H1 (cell line): ENCODE measurements at regions not wholly inside any gene's neighbourhood (a gene's known extent, or its start where the extent isn't known, plus 50 kb on each side); places are given as distances from the start of the nearest gene placed in this dataset.

Experiments used
- CTCF ChIA-PET: fragments of 300-600 bp; sonication (Branson Sonifier 250); formaldehyde crosslinking; loops from one replicate; lab custom pipeline; 2021; ENCODE audit not compliant: partially characterized antibody; lab: Charles Lee
- POLR2A ChIA-PET: fragments of 300-600 bp; sonication (Branson Sonifier 250); formaldehyde crosslinking; loops from one replicate; lab custom pipeline; 2021; ENCODE audit warnings: inconsistent platforms; ENCODE audit not compliant: partially characterized antibody; lab: Charles Lee
- DNase-seq, 2 experiments: peaks; one replicate each; pipeline versions ENCODE4 v3.0.0 to v3.0.0-alpha.2; 2010 to 2022; ENCODE audit warnings: low spot score in 2 of 2, low read depth in 1 of 2, mixed read lengths in 1 of 2
- FAIRE-seq: peaks from 2 replicates; lab custom pipeline; 2011; peaks lifted over from hg19 to GRCh38; lab: Jason Lieb, UNC
- H2AFZ ChIP-seq: 2 replicates; pipeline ENCODE4 v1.8.1; 2012; ENCODE audit warnings: low read length, inconsistent platforms
- H2AK5ac ChIP-seq: 2 replicates; pipeline ENCODE4 v1.6.1; 2013; ENCODE audit warnings: low read depth, low read length
- H2BK120ac ChIP-seq: replicated peaks from 2 replicates; pipeline ENCODE3; 2013; ENCODE audit warnings: low read depth, low read length, inconsistent platforms
- H2BK12ac ChIP-seq: 2 replicates; pipeline ENCODE4 v1.6.1; 2013; ENCODE audit warnings: low read depth, low read length
- H2BK15ac ChIP-seq: 2 replicates; pipeline ENCODE4 v1.6.1; 2013; ENCODE audit warnings: low read length
- H2BK20ac ChIP-seq: 2 replicates; pipeline ENCODE4 v1.6.1; 2013; ENCODE audit warnings: low read length
- H2BK5ac ChIP-seq: 2 replicates; pipeline ENCODE4 v1.6.1; 2013; ENCODE audit warnings: low read depth, low read length
- H3K14ac ChIP-seq: 2 replicates; pipeline ENCODE4 v1.6.1; 2013; ENCODE audit warnings: inconsistent platforms; ENCODE audit not compliant: insufficient read length
- H3K18ac ChIP-seq: 2 replicates; pipeline ENCODE4 v1.6.1; 2013; ENCODE audit warnings: low read length; ENCODE audit errors: extremely low read depth
- H3K23ac ChIP-seq: 2 replicates; pipeline ENCODE4 v1.6.1; 2013; ENCODE audit warnings: inconsistent platforms; ENCODE audit not compliant: insufficient read length
- H3K23me2 ChIP-seq: 2 replicates; pipeline ENCODE4 v1.6.1; 2013; ENCODE audit warnings: low read depth, low read length
- H3K27ac ChIP-seq: 2 replicates; pipeline ENCODE4 v1.6.1; 2011; ENCODE audit warnings: low read depth, low read length, inconsistent platforms
- H3K27me3 ChIP-seq, 4 experiments: replicated peaks in 1 of 4; 1 replicate in 1 of 4; 2 replicates in 3 of 4; pipeline versions ENCODE4 v1.6.1 to v1.8.1; 2011 to 2013; ENCODE audit warnings: low read length in 3 of 4, mild to moderate bottlenecking in 3 of 4, inconsistent platforms in 2 of 4, mixed read lengths in 2 of 4, moderate library complexity in 1 of 4; ENCODE audit not compliant: control insufficient read depth in 3 of 4, insufficient read depth in 3 of 4; ENCODE audit errors: extremely low read depth in 1 of 4
- H3K36me3 ChIP-seq, 4 experiments: 2 replicates each; pipeline versions ENCODE4 v1.6.1 to v1.8.1; 2011 to 2013; ENCODE audit warnings: mild to moderate bottlenecking in 4 of 4, low read length in 3 of 4, moderate library complexity in 2 of 4, control low read depth in 1 of 4, inconsistent platforms in 1 of 4; ENCODE audit not compliant: insufficient read depth in 4 of 4, control insufficient read depth in 2 of 4
- H3K4ac ChIP-seq: replicated peaks from 2 replicates; pipeline ENCODE3; 2013; ENCODE audit warnings: low read length, low read depth, mixed read lengths, inconsistent platforms; ENCODE audit not compliant: insufficient read length
- H3K4me1 ChIP-seq, 4 experiments: replicated peaks in 1 of 4; 1 replicate in 1 of 4; 2 replicates in 3 of 4; pipeline versions ENCODE4 v1.6.1 to v1.8.1; 2011 to 2013; ENCODE audit warnings: low read length in 3 of 4, inconsistent platforms in 2 of 4, mixed read lengths in 1 of 4; ENCODE audit not compliant: insufficient read depth in 4 of 4, control insufficient read depth in 3 of 4
- H3K4me2 ChIP-seq, 2 experiments: 2 replicates each; pipeline versions ENCODE4 v1.6.1 to v1.8.1; 2011 to 2013; ENCODE audit warnings: low read depth in 2 of 2, low read length in 2 of 2, control low read depth in 1 of 2, inconsistent platforms in 1 of 2, mild to moderate bottlenecking in 1 of 2; ENCODE audit not compliant: insufficient read depth in 1 of 2
- H3K4me3 ChIP-seq, 4 experiments: fragments of 200-600, 300-600 bp in 1 of 4; sonication (generic), shearing (Covaris generic), sonication (Bioruptor Twin) in 1 of 4; 2 replicates each; pipeline versions ENCODE4 v1.5.1 to v1.8.1; 2011 to 2016; ENCODE audit warnings: low read length in 4 of 4, low read depth in 3 of 4, control low read depth in 2 of 4, inconsistent platforms in 2 of 4, mild to moderate bottlenecking in 2 of 4, mixed read lengths in 1 of 4, moderate library complexity in 1 of 4; ENCODE audit not compliant: insufficient read depth in 2 of 4; ENCODE audit errors: extremely low read depth in 1 of 4
- H3K56ac ChIP-seq: replicated peaks from 2 replicates; pipeline ENCODE3; 2013; ENCODE audit warnings: low read depth, mild to moderate bottlenecking, mixed read lengths, low read length, inconsistent platforms; ENCODE audit not compliant: insufficient read length
- H3K79me1 ChIP-seq: 2 replicates; pipeline ENCODE4 v1.6.1; 2013; ENCODE audit warnings: low read depth, low read length, control low read depth
- H3K79me2 ChIP-seq, 2 experiments: 2 replicates each; pipeline versions ENCODE4 v1.6.1 to v1.8.1; 2012 to 2013; ENCODE audit warnings: low read length in 2 of 2, mild to moderate bottlenecking in 2 of 2, inconsistent platforms in 1 of 2; ENCODE audit not compliant: insufficient read depth in 2 of 2, control insufficient read depth in 1 of 2
- H3K9ac ChIP-seq, 4 experiments: replicated peaks in 1 of 4; 1 replicate in 1 of 4; 2 replicates in 3 of 4; pipeline versions ENCODE4 v1.6.1 to v1.8.1; 2011 to 2013; ENCODE audit warnings: low read depth in 3 of 4, low read length in 3 of 4, control low read depth in 2 of 4, mild to moderate bottlenecking in 2 of 4, moderate library complexity in 2 of 4, inconsistent platforms in 1 of 4; ENCODE audit errors: extremely low read depth in 1 of 4
- H3K9me3 ChIP-seq, 2 experiments: 2 replicates each; pipeline versions ENCODE4 v1.6.1 to v1.8.1; 2012 to 2013; ENCODE audit warnings: mild to moderate bottlenecking in 2 of 2, moderate library complexity in 2 of 2, control low read depth in 1 of 2, inconsistent platforms in 1 of 2, low read depth in 1 of 2, low read length in 1 of 2, mixed read lengths in 1 of 2; ENCODE audit not compliant: insufficient read depth in 2 of 2
- H4K20me1 ChIP-seq, 2 experiments: replicated peaks in 1 of 2; 2 replicates each; pipeline versions ENCODE3 to v1.8.1; 2011 to 2013; ENCODE audit warnings: inconsistent platforms in 2 of 2, low read length in 2 of 2, mild to moderate bottlenecking in 1 of 2; ENCODE audit not compliant: insufficient read depth in 2 of 2, control insufficient read depth in 1 of 2
- H4K5ac ChIP-seq: 2 replicates; pipeline ENCODE4 v1.6.1; 2013; ENCODE audit warnings: low read length, low read depth, mixed read lengths, inconsistent platforms; ENCODE audit not compliant: insufficient read length
- H4K8ac ChIP-seq: 2 replicates; pipeline ENCODE4 v1.8.0; 2013; ENCODE audit warnings: mild to moderate bottlenecking, moderate library complexity, low read length, inconsistent platforms; ENCODE audit not compliant: insufficient read depth; ENCODE audit errors: extremely low read depth
- H4K91ac ChIP-seq: replicated peaks from 2 replicates; pipeline ENCODE3; 2013; ENCODE audit warnings: low read length, mixed read lengths, inconsistent platforms; ENCODE audit not compliant: insufficient read length
- FOSL1 ChIP-seq: IDR thresholded peaks from 2 replicates; pipeline ENCODE4 v1.6.1; 2011; ENCODE audit warnings: mild to moderate bottlenecking, low read depth, low read length, moderate library complexity; ENCODE audit not compliant: insufficient read depth
- JUN ChIP-seq: IDR thresholded peaks from 2 replicates; pipeline ENCODE4 v1.6.1; 2011; ENCODE audit warnings: low read depth, mild to moderate bottlenecking, improper control_type of control experiment, low read length
- WGBS, 2 experiments: shearing (Covaris generic) in 1 of 2; methylation state at CpG; one replicate each; pipeline versions ENCODE4 v1.1.6 to v1.1.7; 2013 to 2015; ENCODE audit warnings: low lambda C conversion rate in 2 of 2, mixed read lengths in 2 of 2, inconsistent platforms in 1 of 2, low coverage in 1 of 2, missing lambda C conversion rate in 1 of 2; ENCODE audit not compliant: insufficient replicate concordance in 2 of 2, insufficient coverage in 1 of 2, insufficient read length in 1 of 2; ENCODE audit errors: extremely low coverage in 1 of 2, missing lambda C conversion rate in 1 of 2; 5-methylcytosine and 5-hydroxymethylcytosine counted together

DNA sequence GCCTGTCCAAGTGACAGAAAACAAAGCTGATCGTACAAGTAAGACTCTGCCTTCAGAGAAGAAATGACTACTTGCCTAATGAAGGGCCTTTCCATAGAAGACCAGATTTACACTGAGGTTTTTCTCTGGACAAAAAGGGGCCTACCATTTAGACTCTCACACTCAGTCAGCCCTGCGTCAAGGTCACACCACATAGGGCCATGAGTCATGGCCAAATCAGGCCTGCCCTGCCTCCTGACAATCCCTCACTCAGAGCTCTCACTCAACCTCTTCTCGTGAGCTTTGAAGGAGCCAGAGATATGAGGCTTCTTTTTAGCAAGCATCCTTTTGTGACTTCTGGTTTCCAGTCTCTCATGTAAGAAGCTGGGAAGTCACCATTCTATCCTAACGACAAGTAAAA is 68.1 kb upstream of the NMNAT3 start:
- no peaks in the 10 kb centered on the region for H3K79me2 ChIP-seq

More for the DNA sequence above, 68.1 kb upstream of the NMNAT3 start:
- Histone ChIP-seq H2AK5ac (no peak overlapping the region), H3K23me2 (no peaks in the 10 kb centered on the region), H3K79me1 (no peaks in the 10 kb centered on the region), H2BK20ac (no peak overlapping the region), H3K27me3 (no peaks in the 10 kb centered on the region; a peak in 1 of 7 replicates), H4K8ac (no peak overlapping the region), H4K5ac (no peak overlapping the region), H3K9me3 (no peaks in the 10 kb centered on the region), H3K23ac (no peak overlapping the region), H4K91ac (no peak overlapping the region), H2BK120ac (no peak overlapping the region), H3K4me2 (no peak overlapping the region), H2AFZ (no peak overlapping the region), H3K27ac (no peak overlapping the region), H2BK5ac (no peak overlapping the region), H3K4ac (no peak overlapping the region), H3K4me3 (no peak overlapping the region), H3K36me3 (no peaks in the 10 kb centered on the region), H3K4me1 (no peaks in the 10 kb centered on the region), H2BK12ac (no peak overlapping the region)
- WGBS, 2 experiments: 88% methylated on average over 4 of the region's 4 CpGs; no CpG with 5 or more reads in 1 of the 2 experiments
- no peak for DNase-seq
- POLR2A ChIA-PET: no interaction called here
- TF ChIP-seq JUN (no peak), FOSL1 (no peak)
- TF ChIP-seq, all 59 proteins: peak for 0
- H2BK15ac ChIP-seq: no peak overlapping the region
- H3K14ac ChIP-seq: no peak overlapping the region
- CTCF ChIA-PET: interaction anchor here (0.8 to 1.5 kb wide), 5 partner anchors 16 to 181 kb away, joined by 3 to 4 read pairs (median 3); no protein-coding TSS in a partner anchor
- H3K56ac ChIP-seq: no peak overlapping the region
- no peak overlapping the region for H3K18ac ChIP-seq
- no peak overlapping the region for H3K9ac ChIP-seq
- no peak for FAIRE-seq
- no peaks in the 10 kb centered on the region for H4K20me1 ChIP-seq
